GM12878 (cell line): ENCODE measurements at regions not wholly inside any gene's neighbourhood (a gene's known extent, or its start where the extent isn't known, plus 50 kb on each side); places are given as distances from the start of the nearest gene placed in this dataset.

Experiments used
- ATAC-seq: fragments of 200-7000 bp; cut with Tn5 transposase; 3 replicates; pipeline ENCODE4 v1.9.1; 2020; ENCODE audit warnings: mild to moderate bottlenecking, moderate library complexity
- BruUV-seq: library from RNA; stranded (reverse); fragments of 400-500 nt; replicated peaks from 2 replicates; lab custom pipeline; 2021; lab: Mats Ljungman, UMichigan
- CTCF ChIA-PET: fragments of 300-600 bp; sonication (Branson Sonifier 250); formaldehyde crosslinking; extraction: SDS; loops from one replicate; lab custom pipeline; 2021; ENCODE audit warnings: inconsistent platforms; lab: Yijun Ruan, JAX
- POLR2A ChIA-PET: fragments of 350-600 bp; formaldehyde crosslinking; extraction: SDS; loops from one replicate; lab custom pipeline; 2021; ENCODE audit warnings: inconsistent platforms; lab: Charles Lee
- RAD21 ChIA-PET: fragments of 300-600 bp; sonication (Branson Sonifier 250); formaldehyde crosslinking; loops from one replicate; lab custom pipeline; 2023; ENCODE audit warnings: antibody characterized with exemption; ENCODE audit not compliant: unreplicated experiment; lab: Charles Lee
- SMC1A ChIA-PET: fragments of 300-600 bp; sonication (Branson Sonifier 250); formaldehyde crosslinking; loops from one replicate; lab custom pipeline; 2023; ENCODE audit not compliant: unreplicated experiment, uncharacterized antibody; lab: Charles Lee
- DNase-seq: peaks from one replicate; pipeline ENCODE4 v3.0.0-alpha.2; 2011; ENCODE audit warnings: low read depth, low spot score
- FAIRE-seq: peaks from 3 replicates; lab custom pipeline; 2011; peaks lifted over from hg19 to GRCh38; lab: Jason Lieb, UNC
- H2AFZ ChIP-seq: 2 replicates; pipeline ENCODE4 v1.6.0; 2011; ENCODE audit warnings: low read depth, low read length, control low read depth; ENCODE audit not compliant: control insufficient read depth
- H3K27ac ChIP-seq: 2 replicates; pipeline ENCODE4 v1.5.1; 2011; ENCODE audit warnings: control low read depth; ENCODE audit not compliant: control insufficient read depth, insufficient read depth
- H3K27me3 ChIP-seq, 2 experiments: replicated peaks in 1 of 2; 2 replicates each; pipeline versions ENCODE4 v1.6.0 to v1.6.1; 2011; ENCODE audit warnings: low read length in 1 of 2; ENCODE audit not compliant: control insufficient read depth in 2 of 2, insufficient read depth in 2 of 2
- H3K36me3 ChIP-seq, 2 experiments: 2 replicates each; pipeline ENCODE4 v1.5.1; 2011; ENCODE audit warnings: low read length in 1 of 2; ENCODE audit not compliant: control insufficient read depth in 2 of 2, insufficient read depth in 2 of 2
- H3K4me1 ChIP-seq: 2 replicates; pipeline ENCODE4 v1.6.1; 2011; ENCODE audit warnings: mild to moderate bottlenecking, low read length, moderate library complexity, mixed read lengths; ENCODE audit not compliant: control insufficient read depth, insufficient read depth
- H3K4me2 ChIP-seq: 2 replicates; pipeline ENCODE4 v1.6.0; 2011; ENCODE audit warnings: control low read depth; ENCODE audit not compliant: control insufficient read depth, insufficient read depth
- H3K4me3 ChIP-seq: fragments of 200-600 bp; sonication (generic); 2 replicates; pipeline ENCODE4 v1.5.1; 2016
- H3K79me2 ChIP-seq: 2 replicates; pipeline ENCODE4 v1.6.0; 2011; ENCODE audit warnings: low read length; ENCODE audit not compliant: control insufficient read depth, insufficient read depth
- H3K9ac ChIP-seq: 2 replicates; pipeline ENCODE4 v1.8.0; 2011; ENCODE audit warnings: low read length, control low read depth, mixed read lengths; ENCODE audit not compliant: control insufficient read depth, insufficient read depth
- H3K9me3 ChIP-seq: replicated peaks from 3 replicates; pipeline ENCODE4 v1.5.1; 2011; ENCODE audit warnings: mild to moderate bottlenecking, low read length; ENCODE audit not compliant: control insufficient read depth, insufficient read depth
- H4K20me1 ChIP-seq: 2 replicates; pipeline ENCODE4 v1.6.0; 2011; ENCODE audit not compliant: control insufficient read depth, insufficient read depth
- GABPA ChIP-seq: IDR thresholded peaks from 2 replicates; pipeline ENCODE4 v1.6.1; 2014; ENCODE audit warnings: antibody characterized with exemption, low read depth, mild to moderate bottlenecking, inconsistent platforms
- MYB ChIP-seq: fragments of 150-350 bp; IDR thresholded peaks from 2 replicates; pipeline ENCODE4 v1.6.1; 2014; ENCODE audit warnings: mild to moderate bottlenecking, low read depth, low read length, borderline replicate concordance
- PAX5 ChIP-seq: IDR thresholded peaks from 2 replicates; pipeline ENCODE4 v1.6.1; 2011; ENCODE audit warnings: low read depth, low read length, borderline replicate concordance
- PRDM15 ChIP-seq: fragments of 450-650 bp; formaldehyde crosslinking; IDR thresholded peaks from 2 replicates; pipeline ENCODE4 v1.4.0; 2020; ENCODE audit warnings: mild to moderate bottlenecking, moderate library complexity
- SUPT20H ChIP-seq: IDR thresholded peaks from 2 replicates; pipeline ENCODE4 v1.6.1; 2011; ENCODE audit warnings: low read depth, mild to moderate bottlenecking, low read length, moderate library complexity, borderline replicate concordance; ENCODE audit not compliant: control insufficient read depth
- WGBS: methylation state at CpG from one replicate; pipeline ENCODE4 v1.1.6; 2016; ENCODE audit warnings: low lambda C conversion rate; ENCODE audit not compliant: insufficient replicate concordance, insufficient coverage; ENCODE audit errors: missing lambda C conversion rate; 5-methylcytosine and 5-hydroxymethylcytosine counted together
- in situ Hi-C: fragments of 300-500 bp; cut with MboI; formaldehyde crosslinking; loops from 9 replicates; pipeline ENCODE4 v1.14.3; 2018; ENCODE audit warnings: mixed read lengths
- intact Hi-C: fragments of 100-400 bp; cut with micrococcal nuclease; formaldehyde crosslinking; loops from one replicate; pipeline ENCODE4 v1.14.2; 2022; ENCODE audit not compliant: unreplicated experiment

DNA sequence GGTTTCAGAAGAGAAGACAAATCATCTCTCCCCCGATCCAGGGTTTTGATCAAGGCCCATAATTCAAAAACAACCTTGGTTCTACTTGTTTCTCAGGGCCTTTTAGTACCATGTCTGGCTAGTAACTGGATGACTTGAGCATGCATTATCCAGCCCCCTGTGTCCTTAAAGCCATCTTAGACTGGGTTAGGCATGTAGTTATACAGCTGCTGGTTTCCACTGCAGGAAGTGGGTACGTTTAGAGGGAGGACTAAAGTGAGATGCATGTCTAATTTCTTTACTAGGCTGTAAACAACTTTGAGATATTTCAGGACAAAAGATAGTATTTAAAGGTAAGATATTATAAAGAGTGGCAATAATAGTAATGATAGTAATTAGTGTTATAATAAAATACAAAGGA lies 372.0 kb downstream of the PLK2 start:
- no peak overlapping the region for H3K9ac ChIP-seq
- SMC1A ChIA-PET, result no interaction called here
- H3K4me1 ChIP-seq, result no peaks in the 10 kb centered on the region
- H3K36me3 ChIP-seq, result no peaks in the 10 kb centered on the region
- no peak overlapping the region for H2AFZ ChIP-seq
- CTCF ChIA-PET, result no interaction called here
- 18% methylated on average over 2 of the region's 2 CpGs for WGBS
- no peaks in the 10 kb centered on the region for H3K9me3 ChIP-seq
- H3K27ac ChIP-seq, result no peak overlapping the region
- H3K27me3 ChIP-seq, result no peaks in the 10 kb centered on the region
- in situ Hi-C loops, result no loop called here
- intact Hi-C loops, result no loop called here
- POLR2A ChIA-PET, result no interaction called here
- DNase-seq (no peak), ATAC-seq (no peak), FAIRE-seq (no peak)
- no peaks in the 10 kb centered on the region for H4K20me1 ChIP-seq
- TF ChIP-seq SUPT20H (no peak), PAX5 (no peak), PRDM15 (CRISPR knock-in tag) (no peak)
- no peak overlapping the region for H3K4me3 ChIP-seq
- BruUV-seq, result no TSS peak
- H3K79me2 ChIP-seq, result no peaks in the 10 kb centered on the region
- H3K4me2 ChIP-seq, result no peak overlapping the region
- RAD21 ChIA-PET, result no interaction called here

DNA sequence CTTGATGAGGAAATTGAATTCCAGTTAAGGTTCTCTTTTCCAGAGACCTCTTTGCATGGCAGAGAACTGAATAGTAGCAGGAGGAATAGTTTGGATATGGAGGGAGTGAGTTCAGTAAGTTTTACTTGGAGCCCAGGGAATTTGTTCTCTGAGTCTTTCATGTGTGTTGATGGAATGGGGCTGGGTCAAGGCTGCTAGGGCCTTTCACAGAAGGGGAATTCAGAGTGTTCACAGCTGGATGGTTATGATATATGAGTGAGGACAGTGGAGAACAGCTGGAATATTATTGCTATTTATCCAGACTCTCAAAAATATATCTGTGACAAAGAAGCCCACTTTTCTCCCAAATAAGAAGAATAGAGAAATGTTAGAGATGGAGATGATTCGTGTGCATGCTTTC lies 372.8 kb downstream of the PLK2 start:
- CTCF ChIA-PET, result no interaction called here
- ATAC-seq (no peak), DNase-seq (no peak), FAIRE-seq (no peak)
- intact Hi-C loops, result no loop called here
- Histone ChIP-seq H3K27ac (no peak overlapping the region), H2AFZ (no peak overlapping the region), H3K79me2 (no peaks in the 10 kb centered on the region), H3K4me1 (no peaks in the 10 kb centered on the region), H4K20me1 (no peaks in the 10 kb centered on the region), H3K4me2 (no peak overlapping the region), H3K27me3 (no peaks in the 10 kb centered on the region), H3K9me3 (no peaks in the 10 kb centered on the region), H3K9ac (no peak overlapping the region), H3K4me3 (no peak overlapping the region), H3K36me3 (no peaks in the 10 kb centered on the region)
- TF ChIP-seq MYB (no peak), GABPA (no peak)
- BruUV-seq, result no TSS peak
- in situ Hi-C loops, result no loop called here
- POLR2A ChIA-PET, result no interaction called here
- WGBS, result 0% methylated on average over 1 of the region's 1 CpG
- SMC1A ChIA-PET, result no interaction called here
- RAD21 ChIA-PET, result no interaction called here
